Muscle of leg (tissue), 3 donors: ENCODE measurements at regions not wholly inside any gene's neighbourhood (a gene's known extent, or its start where the extent isn't known, plus 50 kb on each side); places are given as distances from the start of the nearest gene placed in this dataset.
A peak's percentile ranks its signal among the peaks of the same experiment; 100 is the strongest.

Source experiments
- DNase-seq: peaks from one replicate; pipeline ENCODE4 v3.0.0; 2013
- H3K27ac ChIP-seq: one replicate; pipeline ENCODE4 v1.5.1; 2013; ENCODE audit warnings: mild to moderate bottlenecking, low read length, control low read depth
- H3K27me3 ChIP-seq: one replicate; pipeline ENCODE4 v1.6.1; 2013; ENCODE audit warnings: low read length; ENCODE audit not compliant: control insufficient read depth, insufficient read depth
- H3K36me3 ChIP-seq: one replicate; pipeline ENCODE4 v1.6.1; 2013; ENCODE audit warnings: low read length; ENCODE audit not compliant: control insufficient read depth, insufficient read depth
- H3K4me1 ChIP-seq: one replicate; pipeline ENCODE4 v1.6.1; 2013; ENCODE audit warnings: low read length; ENCODE audit not compliant: control insufficient read depth, insufficient read depth
- H3K4me3 ChIP-seq: one replicate; pipeline ENCODE4 v1.5.1; 2013; ENCODE audit warnings: low read length, control low read depth
- H3K9me3 ChIP-seq: replicated peaks from 2 replicates; pipeline ENCODE4 v1.6.1; 2013; ENCODE audit warnings: low read depth, low read length; ENCODE audit not compliant: control insufficient read depth
- WGBS: methylation state at CpG from one replicate; pipeline ENCODE4 v1.1.5; 2013; ENCODE audit warnings: missing lambda C conversion rate; ENCODE audit not compliant: insufficient coverage; 5-methylcytosine and 5-hydroxymethylcytosine counted together

DNA sequence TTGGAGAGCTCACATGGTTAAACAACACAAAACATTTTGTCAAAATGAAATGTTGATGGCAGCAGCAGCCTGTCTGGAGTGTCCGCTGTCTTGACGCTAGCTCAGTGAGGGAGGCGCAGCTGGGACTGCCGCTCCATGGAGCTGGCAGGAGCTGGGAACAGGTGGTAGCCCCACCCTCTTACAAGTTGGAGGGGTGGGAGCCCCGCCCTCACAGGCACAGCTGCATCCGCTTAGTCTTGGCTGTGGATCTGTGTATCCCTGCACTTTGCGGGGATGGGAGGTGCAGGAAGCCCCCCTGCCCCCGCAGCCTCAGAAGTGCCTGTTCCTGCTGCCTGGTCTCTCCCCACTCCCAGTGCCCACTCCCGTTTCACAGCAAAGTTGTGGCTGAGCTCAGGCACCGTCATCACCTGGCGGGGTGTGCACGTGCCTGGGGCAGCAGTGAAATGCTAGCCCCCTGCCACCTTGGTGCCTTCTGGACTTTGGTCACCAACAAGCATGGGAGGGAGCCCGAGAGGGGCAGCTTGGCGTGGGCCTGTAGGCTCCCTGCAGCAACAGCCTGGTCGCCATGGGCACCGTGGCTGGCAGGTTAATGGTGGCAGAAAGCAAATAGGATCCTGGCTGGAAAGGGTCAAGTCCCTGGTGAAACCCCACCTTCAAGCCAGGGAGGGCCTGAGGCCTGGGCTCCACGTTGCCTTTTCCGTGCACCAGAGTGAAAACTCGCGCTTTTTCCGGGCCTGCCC, 53.8 kb upstream of the CADM2 start:
- Histone ChIP-seq H3K4me3 (no peak overlapping the region), H3K27me3 (no peaks in the 10 kb centered on the region), H3K9me3 (peaks cover 8% of the 10 kb centered on the region), H3K4me1 (peaks cover 13% of the 10 kb centered on the region), H3K36me3 (no peaks in the 10 kb centered on the region), H3K27ac (peak overlapping the region; percentile 71)
- WGBS, result 69% methylated on average over 16 of the region's 21 CpGs
- peak; percentile 87 for DNase-seq

GRCh38 chr3:84905556-84905920, 53.3 kb upstream of the CADM2 start:
- H3K27me3 ChIP-seq, result no peaks in the 10 kb centered on the region
- 86% methylated on average over 3 of the region's 5 CpGs for WGBS
- peak overlapping the region; percentile 67 for H3K27ac ChIP-seq
- H3K36me3 ChIP-seq, result no peaks in the 10 kb centered on the region
- DNase-seq, result no peak
- H3K4me3 ChIP-seq, result no peak overlapping the region
- H3K9me3 ChIP-seq, result peaks cover 8% of the 10 kb centered on the region
- peaks cover 13% of the 10 kb centered on the region for H3K4me1 ChIP-seq

- Histone ChIP-seq H3K9me3 (peaks cover 3% of the 10 kb centered on the region), H3K27me3 (no peaks in the 10 kb centered on the region), H3K27ac (peak overlapping the region; percentile 67), H3K4me3 (no peak overlapping the region), H3K4me1 (peaks cover 13% of the 10 kb centered on the region), H3K36me3 (no peaks in the 10 kb centered on the region)
- 63% methylated on average over 6 of the region's 6 CpGs for WGBS
- DNase-seq, result peak; percentile 57
Measured at GRCh38 chr3:84906065-84906464, 52.7 kb upstream of the CADM2 start.
